Natural killer cell treated with Interleukin-12 subunit alpha and Interleukin-12 subunit beta and Interleukin-15 and Interleukin-18, amount 100 ng/mL, for 72 hours (primary cell): ENCODE measurements at regions not wholly inside any gene's neighbourhood (a gene's known extent, or its start where the extent isn't known, plus 50 kb on each side); places are given as distances from the start of the nearest gene placed in this dataset.

ENCODE experiments used
- ATAC-seq, 2 donors: fragments of 150-1000 bp; cut with Tn5 transposase in 1 of 2; sonication (Bioruptor Pico), chemical (Tn5 transposase) in 1 of 2; 2 replicates each; pipeline ENCODE4 v1.10.0; 2021
- DNase-seq: peaks from one replicate; pipeline ENCODE4 v3.0.0; 2022; ENCODE audit warnings: low spot score
- H3K27ac Mint-ChIP-seq, 2 donors: 1 replicate in 1 of 2; 2 replicates in 1 of 2; pipeline ENCODE4 v1.8.0; 2022; ENCODE audit warnings: mixed read lengths in 2 of 2, mild to moderate bottlenecking in 1 of 2, moderate library complexity in 1 of 2
- H3K27me3 Mint-ChIP-seq, 2 donors: 1 replicate in 1 of 2; 2 replicates in 1 of 2; pipeline ENCODE4 v1.8.0; 2022; ENCODE audit warnings: mixed read lengths in 2 of 2
- H3K36me3 Mint-ChIP-seq: one replicate; pipeline ENCODE4 v1.8.0; 2022; ENCODE audit warnings: mixed read lengths
- H3K4me1 Mint-ChIP-seq, 2 donors: 1 replicate in 1 of 2; 2 replicates in 1 of 2; pipeline ENCODE4 v1.8.0; 2022; ENCODE audit warnings: low read depth in 2 of 2, mixed read lengths in 2 of 2, mild to moderate bottlenecking in 1 of 2
- H3K4me3 Mint-ChIP-seq: one replicate; pipeline ENCODE4 v1.8.0; 2022; ENCODE audit warnings: mixed read lengths
- H3K9me3 Mint-ChIP-seq: 2 replicates; pipeline ENCODE4 v1.8.0; 2022; ENCODE audit warnings: mixed read lengths

DNA sequence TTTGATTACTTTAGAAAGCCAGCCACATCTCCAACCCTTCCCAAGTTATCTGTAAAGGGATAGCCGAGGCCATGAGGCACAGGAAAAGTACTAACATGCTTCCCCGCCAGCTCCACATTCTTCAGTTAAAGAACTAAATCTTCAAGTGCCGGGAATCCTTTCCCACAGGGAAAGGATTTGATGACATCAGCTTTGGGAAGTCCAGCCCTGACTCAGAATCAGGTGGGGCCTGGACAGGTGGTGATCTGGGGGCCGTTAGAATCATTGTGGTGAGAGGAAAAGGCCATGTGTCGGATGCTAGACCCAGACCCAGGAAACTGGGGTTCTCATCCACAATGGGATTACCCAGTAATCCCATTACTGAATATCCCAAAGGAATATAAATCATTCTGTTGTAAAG, 580.0 kb downstream of the QKI start:
- peaks cover 6 to 21% of the 10 kb centered on the region in 2 donors for H3K27me3 Mint-ChIP-seq

DNA sequence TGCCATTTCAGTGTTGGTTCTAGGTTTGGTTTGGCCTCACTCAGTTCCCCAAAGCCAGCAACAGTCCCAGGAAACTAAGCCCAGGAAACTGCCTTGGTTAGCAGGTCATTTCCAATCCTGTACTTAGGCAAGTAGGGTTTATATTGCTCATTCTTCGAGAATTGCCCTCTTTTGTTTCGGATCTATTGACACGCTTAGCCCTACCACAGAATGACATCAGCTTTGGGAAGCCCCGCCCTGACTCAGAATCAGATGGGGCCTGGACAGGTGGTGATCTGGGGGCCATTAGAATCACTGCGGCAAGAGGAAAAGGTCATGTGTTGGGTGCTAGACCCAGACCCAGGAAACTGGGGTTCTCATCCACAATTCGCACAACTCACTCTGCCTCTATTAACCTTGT, 578.2 kb downstream of the QKI start:
- H3K27ac Mint-ChIP-seq: no peak overlapping the region
- H3K4me1 Mint-ChIP-seq: no peaks in the 10 kb centered on the region
- no peaks in the 10 kb centered on the region for H3K36me3 Mint-ChIP-seq
- ATAC-seq: no peak
- H3K4me3 Mint-ChIP-seq: no peak overlapping the region
- no peak for DNase-seq
- peaks cover 6 to 18% of the 10 kb centered on the region in 2 donors for H3K27me3 Mint-ChIP-seq
- no peaks in the 10 kb centered on the region for H3K9me3 Mint-ChIP-seq

More for the DNA sequence above, 580.0 kb downstream of the QKI start:
- Mint-ChIP-seq H3K9me3 (no peaks in the 10 kb centered on the region), H3K36me3 (no peaks in the 10 kb centered on the region), H3K27ac (no peak overlapping the region), H3K4me3 (no peak overlapping the region), H3K4me1 (no peaks in the 10 kb centered on the region)
- DNase-seq (no peak), ATAC-seq (no peak)

DNA sequence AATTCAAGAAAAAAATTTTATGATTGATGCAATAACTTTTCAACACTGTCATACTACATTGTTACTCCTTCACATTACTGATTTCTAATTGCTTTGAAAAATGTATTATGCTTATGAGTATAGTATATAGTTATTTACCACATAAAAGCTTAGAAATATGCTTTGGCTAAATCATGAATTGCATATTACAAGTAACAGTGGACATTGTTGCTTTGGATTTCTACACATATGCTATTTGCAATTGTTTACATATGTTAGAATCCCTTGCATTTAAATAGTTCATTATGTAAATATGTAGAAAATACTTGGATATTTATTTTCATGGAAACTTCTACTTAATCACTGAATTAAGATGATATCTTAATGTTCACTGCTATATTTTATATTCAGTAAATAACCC, 577.5 kb downstream of the QKI start:
- Mint-ChIP-seq H3K9me3 (no peaks in the 10 kb centered on the region), H3K4me1 (no peaks in the 10 kb centered on the region), H3K27ac (no peak overlapping the region), H3K36me3 (no peaks in the 10 kb centered on the region), H3K27me3 (peaks cover 6 to 12% of the 10 kb centered on the region in 2 donors), H3K4me3 (no peak overlapping the region)
- no peak for ATAC-seq
- no peak for DNase-seq

DNA sequence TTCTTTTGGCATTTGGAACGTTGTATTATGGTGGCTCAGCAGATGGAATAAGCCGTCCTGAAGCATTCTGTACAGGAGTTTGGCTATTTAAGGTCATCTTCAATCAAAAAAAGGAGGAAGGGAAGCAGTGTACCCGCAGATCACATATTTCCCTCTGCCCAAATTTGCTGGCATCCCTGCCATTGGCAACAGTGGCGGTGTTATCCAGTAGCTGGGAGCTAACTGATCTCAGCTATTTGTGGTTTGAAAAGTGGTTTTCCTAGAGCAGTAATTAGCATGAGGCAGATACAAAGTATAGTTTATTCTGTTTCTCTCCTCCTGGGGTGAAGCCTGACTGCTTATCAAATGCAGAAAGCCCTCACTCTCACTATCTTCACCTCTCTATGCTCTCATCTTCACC, 576.8 kb downstream of the QKI start:
- Mint-ChIP-seq H3K4me1 (peaks cover 0 to 2% of the 10 kb centered on the region in 2 donors), H3K27me3 (peaks cover 4 to 9% of the 10 kb centered on the region in 2 donors), H3K4me3 (no peak overlapping the region), H3K36me3 (no peaks in the 10 kb centered on the region), H3K9me3 (no peaks in the 10 kb centered on the region), H3K27ac (no peak overlapping the region)
- DNase-seq (no peak), ATAC-seq (no peak)

DNA sequence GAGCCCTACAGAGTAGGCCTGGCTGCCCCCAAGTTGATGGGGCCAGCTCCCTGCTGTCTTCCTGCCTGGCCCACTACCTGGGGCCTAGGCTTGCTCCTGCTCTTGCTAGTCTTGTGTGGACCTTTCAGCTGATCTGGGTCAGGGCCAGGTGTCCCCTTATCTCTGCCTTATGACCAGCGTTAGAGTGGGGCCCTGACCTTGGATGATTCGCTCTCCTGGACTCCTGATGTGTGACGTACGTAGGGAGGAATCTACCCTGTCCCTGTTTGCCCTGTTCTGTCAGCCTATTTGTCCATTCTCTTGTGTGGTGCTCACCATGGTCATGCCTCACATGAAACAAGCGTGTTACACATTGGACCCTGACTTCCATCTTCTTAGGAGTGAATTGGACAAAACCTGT, 571.8 kb downstream of the QKI start:
- ATAC-seq: no peak
- Mint-ChIP-seq H3K27ac (no peak overlapping the region), H3K4me3 (no peak overlapping the region), H3K27me3 (peaks cover 0 to under 1% of the 10 kb centered on the region in 2 donors), H3K9me3 (no peaks in the 10 kb centered on the region), H3K36me3 (no peaks in the 10 kb centered on the region), H3K4me1 (peaks cover 12 to 17% of the 10 kb centered on the region in 2 donors)
- no peak for DNase-seq

DNA sequence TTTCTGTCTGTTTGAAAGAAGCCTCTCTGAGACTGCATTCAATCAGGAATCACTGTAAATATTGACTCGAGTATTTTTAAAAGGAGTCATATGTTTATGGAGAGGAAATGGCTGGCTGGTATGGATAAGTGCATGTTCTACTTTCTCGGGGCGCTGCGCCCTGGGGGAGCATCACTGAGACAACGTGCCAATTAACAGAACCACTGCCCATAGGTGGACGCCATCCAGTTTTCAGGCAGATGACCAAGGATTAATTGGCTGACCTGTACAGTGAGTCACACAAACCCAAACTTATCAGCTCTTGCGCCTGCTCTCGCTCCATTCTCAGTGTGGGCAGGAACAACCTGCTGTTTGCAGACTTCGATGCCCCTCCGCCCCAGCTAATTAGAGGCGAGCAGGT, 571.2 kb downstream of the QKI start:
- DNase-seq (no peak), ATAC-seq (no peak)
- H3K9me3 Mint-ChIP-seq: no peaks in the 10 kb centered on the region
- H3K27ac Mint-ChIP-seq: no peak overlapping the region
- no peaks in the 10 kb centered on the region for H3K36me3 Mint-ChIP-seq
- H3K4me3 Mint-ChIP-seq: no peak overlapping the region
- H3K27me3 Mint-ChIP-seq: peaks cover 0 to 7% of the 10 kb centered on the region in 2 donors
- peaks cover 12 to 17% of the 10 kb centered on the region in 2 donors for H3K4me1 Mint-ChIP-seq

DNA sequence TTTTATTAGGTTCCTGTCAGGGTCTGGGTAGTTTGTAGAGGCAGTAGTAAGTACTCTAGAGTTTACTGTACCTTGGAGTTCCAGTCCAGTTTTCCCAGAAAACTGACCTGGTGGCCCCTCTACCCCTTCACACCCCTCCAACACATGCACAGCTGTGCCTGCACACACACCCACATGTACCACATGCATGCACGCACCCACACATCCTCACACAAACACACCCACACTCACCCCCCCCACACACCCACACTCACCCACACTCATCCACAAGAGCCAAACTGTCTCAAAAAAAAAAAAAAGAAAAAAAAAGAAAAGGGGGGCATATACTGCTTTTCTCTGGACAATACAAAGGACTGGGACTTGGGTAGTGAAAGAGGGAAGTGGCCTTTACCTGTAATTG, 570.5 kb downstream of the QKI start:
- peak overlapping the region; percentile 62 for H3K4me3 Mint-ChIP-seq
- H3K27ac Mint-ChIP-seq: peak overlapping the region in 1 of 2 donors; percentile 16
- H3K4me1 Mint-ChIP-seq: peaks cover 12 to 17% of the 10 kb centered on the region in 2 donors
- no peaks in the 10 kb centered on the region for H3K36me3 Mint-ChIP-seq
- H3K9me3 Mint-ChIP-seq: no peaks in the 10 kb centered on the region
- DNase-seq (no peak), ATAC-seq (peak in 1 of 2 donors; percentile 6)
- peaks cover 3 to 7% of the 10 kb centered on the region in 2 donors for H3K27me3 Mint-ChIP-seq

DNA sequence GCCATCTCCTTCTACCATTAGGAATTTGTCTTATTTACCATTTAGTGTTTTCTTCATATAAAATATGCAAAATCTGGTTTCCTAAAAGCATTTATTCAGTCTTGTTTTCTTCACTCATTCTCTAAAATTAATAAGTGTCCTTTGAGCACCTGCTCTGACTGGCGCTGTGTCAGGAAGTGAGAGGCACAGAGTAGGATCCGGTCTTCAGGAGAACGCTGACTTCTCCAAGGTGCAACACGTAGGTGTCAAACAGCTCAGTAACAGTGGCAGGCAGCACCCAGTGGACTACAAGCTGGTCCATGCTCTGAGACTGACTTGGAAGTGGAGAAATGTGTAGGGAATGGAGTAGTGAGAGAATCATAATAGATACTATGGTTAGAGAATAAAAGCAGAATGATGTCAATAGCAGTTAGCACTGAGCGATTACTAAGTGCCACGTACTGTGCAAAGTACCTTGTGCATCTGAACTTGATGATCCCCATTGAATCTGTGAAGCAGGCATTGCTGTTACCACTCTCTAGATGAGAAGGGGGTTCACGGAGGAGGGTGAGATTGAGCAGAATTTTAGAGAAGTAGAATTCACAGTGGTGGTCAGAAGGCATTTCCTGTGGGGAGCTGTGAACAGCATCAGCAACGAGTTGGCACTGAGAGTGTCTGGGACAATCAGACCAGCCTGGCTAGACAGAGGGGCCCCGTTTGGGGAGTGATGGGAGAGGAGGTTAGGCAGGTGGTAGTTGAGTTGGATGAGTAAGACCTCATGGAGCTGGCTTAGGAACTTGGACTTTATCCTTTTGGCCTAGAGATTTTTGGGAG, 569.8 kb downstream of the QKI start:
- peak overlapping the region in 1 of 2 donors; percentile 16 for H3K27ac Mint-ChIP-seq
- no peaks in the 10 kb centered on the region for H3K36me3 Mint-ChIP-seq
- H3K4me3 Mint-ChIP-seq: peak overlapping the region; percentile 62
- ATAC-seq (peak; percentile 60 to 76), DNase-seq (no peak)
- H3K4me1 Mint-ChIP-seq: peaks cover 12 to 17% of the 10 kb centered on the region in 2 donors
- H3K9me3 Mint-ChIP-seq: no peaks in the 10 kb centered on the region
- peaks cover 4 to 7% of the 10 kb centered on the region in 2 donors for H3K27me3 Mint-ChIP-seq

DNA sequence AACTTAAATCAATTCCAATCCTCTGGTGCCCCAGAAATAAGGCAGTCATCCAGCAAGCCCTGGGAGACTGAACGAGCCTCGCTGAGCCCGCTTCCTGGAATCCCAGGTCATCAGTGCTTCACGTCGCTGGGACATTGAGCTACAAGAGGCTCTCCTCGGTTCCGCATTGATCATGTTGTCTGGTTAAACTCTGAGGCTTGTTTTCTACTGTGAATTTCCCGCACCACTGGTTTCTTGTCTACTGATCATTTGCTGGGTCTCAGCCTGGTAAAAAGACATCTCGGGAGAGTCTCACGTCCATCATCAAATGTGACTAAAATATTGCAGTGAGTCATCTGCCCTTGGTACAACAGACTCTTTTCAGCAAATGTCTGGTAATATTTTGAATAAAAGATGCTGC, 569.2 kb downstream of the QKI start:
- Mint-ChIP-seq H3K27ac (no peak overlapping the region), H3K36me3 (no peaks in the 10 kb centered on the region), H3K9me3 (no peaks in the 10 kb centered on the region), H3K27me3 (peaks cover 5 to 11% of the 10 kb centered on the region in 2 donors), H3K4me3 (peak overlapping the region; percentile 62), H3K4me1 (peaks cover 12 to 17% of the 10 kb centered on the region in 2 donors)
- no peak for DNase-seq
- no peak for ATAC-seq

DNA sequence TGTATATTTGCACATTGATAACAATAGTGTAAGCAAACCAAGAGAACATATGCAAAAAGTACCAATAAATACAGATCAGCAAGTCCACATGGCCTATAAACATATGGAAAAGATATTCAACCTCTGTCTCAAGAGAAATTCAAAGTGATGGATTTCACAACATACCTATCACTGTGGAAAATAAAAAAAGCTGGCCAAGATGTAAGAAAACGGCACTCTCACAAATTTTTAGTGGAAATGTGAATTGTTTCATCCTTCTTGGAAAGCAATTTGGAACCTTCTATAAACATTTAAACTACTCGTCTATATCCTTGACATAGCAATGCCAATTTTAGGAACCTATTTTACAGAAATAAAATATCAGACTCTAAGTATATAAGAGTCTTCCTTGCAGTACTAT, 559.8 kb downstream of the QKI start:
- DNase-seq (no peak), ATAC-seq (no peak)
- no peak overlapping the region for H3K27ac Mint-ChIP-seq
- H3K4me3 Mint-ChIP-seq: no peak overlapping the region
- peaks cover 3 to 6% of the 10 kb centered on the region in 2 donors for H3K27me3 Mint-ChIP-seq
- H3K36me3 Mint-ChIP-seq: no peaks in the 10 kb centered on the region
- no peaks in the 10 kb centered on the region for H3K9me3 Mint-ChIP-seq
- H3K4me1 Mint-ChIP-seq: no peaks in the 10 kb centered on the region

DNA sequence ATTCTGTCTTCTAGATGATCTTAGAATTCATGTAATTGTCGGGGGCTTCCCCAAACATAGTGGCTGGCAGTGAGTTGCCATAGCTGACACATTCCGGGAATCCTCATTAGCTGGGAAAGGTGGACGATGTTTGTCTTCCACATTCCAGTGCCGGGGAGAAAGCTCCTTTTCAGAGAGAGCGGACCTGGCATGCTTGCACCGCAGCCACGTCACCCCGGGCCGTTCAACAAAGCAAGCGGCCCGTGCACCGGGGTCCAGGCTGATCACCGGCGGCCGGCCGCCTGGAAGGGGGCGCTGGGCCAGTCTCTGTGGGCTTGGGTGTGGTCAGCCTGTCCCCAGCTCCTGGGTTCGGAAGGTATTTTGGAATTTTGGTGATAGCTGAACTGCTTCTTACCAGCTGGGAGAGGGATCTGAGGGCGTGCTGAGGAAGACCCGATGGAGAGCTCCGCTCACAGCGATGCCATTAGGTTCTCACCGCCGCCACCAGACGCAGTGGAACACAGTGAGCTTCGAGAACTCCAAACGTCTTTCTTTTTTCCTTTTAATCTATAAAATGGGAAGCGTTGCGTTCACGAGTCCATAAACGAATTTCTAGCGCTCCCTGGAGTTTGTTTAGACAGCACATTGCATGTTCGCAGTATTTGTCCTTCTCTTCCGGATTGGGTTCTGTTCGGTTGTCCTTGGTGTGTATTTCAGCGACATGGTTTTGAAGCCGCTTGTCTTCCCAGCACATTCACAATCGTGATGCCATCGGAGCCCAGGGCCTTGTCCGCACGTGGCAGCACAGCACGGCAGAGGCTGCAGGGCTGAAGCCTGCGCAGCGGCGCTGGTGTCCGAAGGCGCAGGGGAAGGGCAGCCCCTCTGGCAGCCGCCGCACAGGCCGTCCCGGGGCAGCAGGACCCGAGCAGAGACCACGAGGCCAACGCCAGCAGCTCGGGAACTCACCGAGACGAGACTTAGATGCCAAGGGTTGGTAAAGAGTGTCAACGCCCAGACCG, 557.6 kb downstream of the QKI start:
- H3K4me1 Mint-ChIP-seq: no peaks in the 10 kb centered on the region
- H3K4me3 Mint-ChIP-seq: no peak overlapping the region
- no peak for ATAC-seq
- no peaks in the 10 kb centered on the region for H3K9me3 Mint-ChIP-seq
- no peak for DNase-seq
- H3K27ac Mint-ChIP-seq: no peak overlapping the region
- no peaks in the 10 kb centered on the region for H3K27me3 Mint-ChIP-seq
- no peaks in the 10 kb centered on the region for H3K36me3 Mint-ChIP-seq

DNA sequence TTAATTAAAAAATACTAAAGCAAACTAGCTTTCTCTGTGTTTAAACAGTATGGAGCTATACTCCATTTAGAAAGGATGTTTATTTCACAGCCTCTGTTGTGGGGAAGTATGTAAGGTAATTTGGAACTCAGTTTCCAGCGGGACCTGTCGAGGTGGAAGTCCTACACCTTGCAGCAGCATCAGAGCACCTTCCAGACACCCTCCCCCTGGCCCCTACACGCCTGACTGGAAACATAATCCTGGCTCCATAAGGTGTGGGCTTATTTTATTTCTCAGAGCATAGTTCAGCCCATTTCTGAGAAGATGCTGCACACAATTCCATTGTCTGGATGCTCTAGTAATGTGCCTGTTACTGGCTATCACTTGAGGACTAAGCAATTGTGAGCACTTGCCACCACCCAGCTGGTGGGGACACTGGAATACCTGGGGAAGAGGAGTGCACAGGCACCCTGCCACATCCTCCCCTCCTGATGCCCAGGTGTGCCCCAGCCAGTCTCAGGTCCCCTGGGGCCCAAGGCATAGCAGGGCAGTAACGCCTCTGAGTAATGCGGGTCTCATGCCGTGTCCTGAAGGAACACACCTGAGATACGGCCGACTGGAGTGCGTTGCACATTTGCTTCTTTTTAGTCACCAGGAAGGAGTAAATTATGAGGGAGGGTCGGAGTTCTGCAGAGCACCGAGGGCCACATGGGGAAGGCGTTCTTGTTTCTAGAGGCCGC, 556.5 kb downstream of the QKI start:
- no peaks in the 10 kb centered on the region for H3K36me3 Mint-ChIP-seq
- DNase-seq (no peak), ATAC-seq (peak in 1 of 2 donors; percentile 24)
- H3K27me3 Mint-ChIP-seq: peaks cover 0 to under 1% of the 10 kb centered on the region in 2 donors
- no peak overlapping the region for H3K27ac Mint-ChIP-seq
- H3K4me1 Mint-ChIP-seq: no peaks in the 10 kb centered on the region
- no peak overlapping the region for H3K4me3 Mint-ChIP-seq
- H3K9me3 Mint-ChIP-seq: no peaks in the 10 kb centered on the region
